AG04450 (cell line): ENCODE measurements at regions not wholly inside any gene's neighbourhood (a gene's known extent, or its start where the extent isn't known, plus 50 kb on each side); places are given as distances from the start of the nearest gene placed in this dataset.

Source experiments
- CTCF ChIA-PET: fragments of 300-600, 350-600 bp; formaldehyde crosslinking; extraction: SDS; loops from one replicate; lab custom pipeline; 2022; ENCODE audit warnings: antibody characterized with exemption, inconsistent platforms; lab: Charles Lee
- POLR2A ChIA-PET: fragments of 350-600 bp; formaldehyde crosslinking; extraction: SDS; loops from one replicate; lab custom pipeline; 2021; ENCODE audit warnings: antibody characterized with exemption, inconsistent platforms; lab: Yijun Ruan, JAX
- DNase-seq: peaks from one replicate; pipeline ENCODE4 v3.0.0-alpha.2; 2011; ENCODE audit warnings: low read depth, low spot score
- H3K27ac ChIP-seq: one replicate; pipeline ENCODE4 v1.5.1; 2012; ENCODE audit warnings: low read depth, low read length, control low read depth
- H3K27me3 ChIP-seq: one replicate; pipeline ENCODE4 v1.6.0; 2012; ENCODE audit warnings: low read length; ENCODE audit not compliant: control insufficient read depth, insufficient read depth
- H3K4me3 ChIP-seq: 2 replicates; pipeline ENCODE4 v1.5.1; 2011; ENCODE audit warnings: mild to moderate bottlenecking, low read depth, low read length, control low read depth
- H3K9me3 ChIP-seq: 2 replicates; pipeline ENCODE4 v1.5.1; 2012; ENCODE audit warnings: low read length; ENCODE audit not compliant: control insufficient read depth, insufficient read depth
- TF ChIP-seq, protein P1 (sequence below): IDR thresholded peaks from 2 replicates; pipeline ENCODE4 v1.5.1; 2011; ENCODE audit warnings: low read depth, low read length, control low read depth, inconsistent platforms

- DNase-seq, result no peak
- Histone ChIP-seq H3K27ac (no peak overlapping the region), H3K4me3 (no peak overlapping the region), H3K27me3 (no peaks in the 10 kb centered on the region), H3K9me3 (peaks cover 3% of the 10 kb centered on the region)
- ChIA-PET CTCF (no interaction called here), POLR2A (no interaction called here)
- TF ChIP-seq, protein P1, sequence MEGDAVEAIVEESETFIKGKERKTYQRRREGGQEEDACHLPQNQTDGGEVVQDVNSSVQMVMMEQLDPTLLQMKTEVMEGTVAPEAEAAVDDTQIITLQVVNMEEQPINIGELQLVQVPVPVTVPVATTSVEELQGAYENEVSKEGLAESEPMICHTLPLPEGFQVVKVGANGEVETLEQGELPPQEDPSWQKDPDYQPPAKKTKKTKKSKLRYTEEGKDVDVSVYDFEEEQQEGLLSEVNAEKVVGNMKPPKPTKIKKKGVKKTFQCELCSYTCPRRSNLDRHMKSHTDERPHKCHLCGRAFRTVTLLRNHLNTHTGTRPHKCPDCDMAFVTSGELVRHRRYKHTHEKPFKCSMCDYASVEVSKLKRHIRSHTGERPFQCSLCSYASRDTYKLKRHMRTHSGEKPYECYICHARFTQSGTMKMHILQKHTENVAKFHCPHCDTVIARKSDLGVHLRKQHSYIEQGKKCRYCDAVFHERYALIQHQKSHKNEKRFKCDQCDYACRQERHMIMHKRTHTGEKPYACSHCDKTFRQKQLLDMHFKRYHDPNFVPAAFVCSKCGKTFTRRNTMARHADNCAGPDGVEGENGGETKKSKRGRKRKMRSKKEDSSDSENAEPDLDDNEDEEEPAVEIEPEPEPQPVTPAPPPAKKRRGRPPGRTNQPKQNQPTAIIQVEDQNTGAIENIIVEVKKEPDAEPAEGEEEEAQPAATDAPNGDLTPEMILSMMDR, result no peak
Observed at GRCh38 chr4:147117431-147117830, 171.8 kb upstream of the TTC29 start.

DNA sequence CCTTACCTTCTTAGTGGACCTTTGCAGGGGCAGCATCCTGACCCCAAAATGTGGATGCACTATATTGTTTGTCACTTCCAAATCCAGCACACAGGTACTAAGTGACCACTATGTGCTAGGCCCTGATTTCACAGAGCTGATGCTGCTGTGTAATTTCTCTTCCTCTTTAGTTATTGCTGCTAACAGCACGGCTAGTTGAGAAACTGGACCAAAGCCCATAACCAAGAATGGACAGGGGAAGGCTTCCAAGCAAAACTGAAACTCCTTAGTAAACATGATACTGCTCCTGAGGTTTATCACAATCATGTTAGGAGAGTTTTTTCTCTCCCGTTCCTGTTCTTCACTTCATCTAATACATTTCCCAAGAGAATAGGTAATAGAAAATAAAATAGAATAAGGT is 172.9 kb upstream of the TTC29 start:
- DNase-seq, result peak; percentile 45
- TF ChIP-seq, protein P1, result no peak
- Histone ChIP-seq H3K27me3 (no peaks in the 10 kb centered on the region), H3K4me3 (no peak overlapping the region), H3K9me3 (peaks cover 3% of the 10 kb centered on the region), H3K27ac (no peak overlapping the region)
- ChIA-PET POLR2A (no interaction called here), CTCF (no interaction called here)

DNA sequence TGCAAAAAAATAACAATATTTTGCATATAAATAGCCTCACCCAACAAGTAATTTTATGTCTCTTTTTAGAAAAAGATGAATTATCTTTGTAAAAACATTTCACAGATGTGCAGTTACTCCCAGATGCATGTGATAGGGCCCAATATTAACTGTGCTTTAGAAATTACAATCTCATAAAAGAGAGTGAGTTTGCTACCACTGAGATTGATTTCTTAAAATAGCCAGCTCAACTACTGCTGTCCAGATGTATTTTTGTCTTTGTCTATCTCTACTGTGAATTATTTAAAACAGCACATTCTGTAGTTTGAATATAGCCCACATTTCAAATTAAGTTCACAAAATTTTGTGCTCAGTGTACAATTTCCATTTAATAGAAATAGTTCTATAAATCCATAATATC is 177.0 kb upstream of the TTC29 start:
- ChIA-PET CTCF (interaction anchor here (0.8 to 2.0 kb wide), 4 partner anchors 12 to 744 kb away, joined by 3 to 5 read pairs (median 3); no protein-coding TSS in a partner anchor), POLR2A (interaction anchor here (1.0 kb wide), 1 partner anchor 455 kb away, joined by 3 read pairs; no protein-coding TSS in a partner anchor)
- Histone ChIP-seq H3K9me3 (no peaks in the 10 kb centered on the region), H3K27ac (no peak overlapping the region), H3K27me3 (no peaks in the 10 kb centered on the region), H3K4me3 (no peak overlapping the region)
- TF ChIP-seq, protein P1, result no peak
- DNase-seq, result no peak

DNA sequence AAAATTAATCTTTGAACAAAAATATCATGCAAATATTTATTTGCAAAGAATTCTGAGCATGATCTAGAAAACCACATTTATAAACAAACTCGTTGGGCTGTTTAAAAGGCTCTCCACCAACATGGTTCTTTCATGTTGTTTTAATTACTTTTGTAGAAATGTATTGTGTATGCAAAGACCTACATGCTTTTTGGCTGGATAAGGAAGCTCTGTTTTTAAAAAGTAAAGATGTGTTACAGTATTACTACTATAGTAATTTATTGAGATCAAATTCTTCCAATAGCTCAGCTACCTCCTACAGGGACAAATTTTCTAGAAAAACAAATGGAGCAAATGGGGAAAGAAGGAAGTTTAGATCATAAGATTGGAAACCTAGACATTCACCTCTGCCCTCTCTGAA is 177.5 kb upstream of the TTC29 start:
- TF ChIP-seq, protein P1, result no peak
- no peak overlapping the region for H3K4me3 ChIP-seq
- no peaks in the 10 kb centered on the region for H3K9me3 ChIP-seq
- ChIA-PET CTCF (interaction anchor here (0.8 to 2.0 kb wide), 4 partner anchors 12 to 744 kb away, joined by 3 to 5 read pairs (median 3); no protein-coding TSS in a partner anchor), POLR2A (interaction anchor here (1.0 kb wide), 1 partner anchor 455 kb away, joined by 3 read pairs; no protein-coding TSS in a partner anchor)
- no peaks in the 10 kb centered on the region for H3K27me3 ChIP-seq
- H3K27ac ChIP-seq, result no peak overlapping the region
- no peak for DNase-seq

GRCh38 chr4:147128787-147129186 is 183.1 kb upstream of the TTC29 start:
- H3K27me3 ChIP-seq, result no peaks in the 10 kb centered on the region
- no peak overlapping the region for H3K27ac ChIP-seq
- POLR2A ChIA-PET, result no interaction called here
- DNase-seq, result no peak
- no peak overlapping the region for H3K4me3 ChIP-seq
- CTCF ChIA-PET, result no interaction called here
- TF ChIP-seq, protein P1, result no peak
- no peaks in the 10 kb centered on the region for H3K9me3 ChIP-seq
